Stomach (tissue), 8 donors: ENCODE measurements at regions not wholly inside any gene's neighbourhood (a gene's known extent, or its start where the extent isn't known, plus 50 kb on each side); places are given as distances from the start of the nearest gene placed in this dataset.

Experiments
- DNase-seq, 2 donors: peaks; one replicate each; pipeline versions ENCODE4 v3.0.0 to v3.0.0-alpha.2; 2013 to 2019
- H3K27ac ChIP-seq, 5 donors: fragments of 200-600 bp in 4 of 5; sonication (generic) in 4 of 5; one replicate each; pipeline ENCODE4 v1.5.1; 2013 to 2019; ENCODE audit warnings: mild to moderate bottlenecking in 1 of 5, moderate library complexity in 1 of 5
- H3K27me3 ChIP-seq, 3 donors: fragments of 200-600 bp; sonication (generic); one replicate each; pipeline ENCODE4 v1.5.1; 2017 to 2019; ENCODE audit warnings: mixed run types in 1 of 3
- H3K36me3 ChIP-seq, 4 donors: fragments of 200-600 bp; sonication (generic); 1 replicate in 3 of 4; 2 replicates in 1 of 4; pipeline ENCODE4 v1.5.1; 2016 to 2019
- H3K4me1 ChIP-seq, 4 donors: fragments of 200-600 bp; sonication (generic); one replicate each; pipeline ENCODE4 v1.5.1; 2016 to 2019
- H3K4me3 ChIP-seq, 4 donors: fragments of 200-600 bp; sonication (generic) in 3 of 4; one replicate each; pipeline ENCODE4 v1.5.1; 2016 to 2019; ENCODE audit warnings: mild to moderate bottlenecking in 1 of 4
- H3K9me3 ChIP-seq, 4 donors: fragments of 200-600 bp; sonication (generic); one replicate each; pipeline ENCODE4 v1.5.1; 2016 to 2019
- CTCF ChIP-seq, 7 experiments: fragments of 450-650 bp in 4 of 7; fragments of 200-600 bp in 3 of 7; sonication (generic) in 3 of 7; IDR thresholded peaks; one replicate each; pipeline ENCODE4 v1.5.1; 2016 to 2019; ENCODE audit warnings: antibody characterized with exemption in 7 of 7, control low read depth in 2 of 7, mild to moderate bottlenecking in 1 of 7
- EP300 ChIP-seq: sonication (generic); formaldehyde crosslinking; IDR thresholded peaks from one replicate; pipeline ENCODE4 v1.6.1; 2017; ENCODE audit warnings: antibody characterized with exemption
- POLR2A ChIP-seq, 4 donors: fragments of 450-650 bp; IDR thresholded peaks; one replicate each; pipeline ENCODE4 v1.6.1; 2016; ENCODE audit warnings: antibody characterized with exemption in 4 of 4, control low read depth in 2 of 4, mild to moderate bottlenecking in 1 of 4, moderate library complexity in 1 of 4
- POLR2AphosphoS5 ChIP-seq, 3 donors: sonication (generic); formaldehyde crosslinking; IDR thresholded peaks; one replicate each; pipeline ENCODE4 v1.6.1; 2016; ENCODE audit warnings: antibody characterized with exemption in 3 of 3
- WGBS, 5 donors: extraction: QIAGEN DNeasy Blood & Tissue Kit in 3 of 5; methylation state at CpG; one replicate each; pipeline versions ENCODE4 v1.1.5 to v1.1.7; 2013 to 2018; 5-methylcytosine and 5-hydroxymethylcytosine counted together
- intact Hi-C: fragments of 100-400 bp; cut with DNase I; formaldehyde crosslinking; loops from one replicate; pipeline ENCODE4 v1.15.1; 2023; ENCODE audit warnings: low total_unique reads
- donor health status: healthy with polysubstance abuse.
- donor health status: Bipolar disorder and iron deficiency.
- donor health status: healthy.

- H3K36me3 ChIP-seq = no peaks in the 10 kb centered on the region
- H3K27me3 ChIP-seq = no peaks in the 10 kb centered on the region
- H3K27ac ChIP-seq = no peak overlapping the region
- H3K4me1 ChIP-seq = no peaks in the 10 kb centered on the region
- no peaks in the 10 kb centered on the region for H3K9me3 ChIP-seq
- TF ChIP-seq POLR2AphosphoS5 (IDR thresholded peaks at IDR 0.05) = no peak
- TF ChIP-seq EP300 = no peak
- TF ChIP-seq POLR2A (IDR thresholded peaks at IDR 0.05) = no peak
- no peak for TF ChIP-seq CTCF (IDR thresholded peaks at IDR 0.05)
- intact Hi-C loops = no loop called here
- no peak for DNase-seq
- WGBS, 5 donors = 48 to 70% (median 56%) methylated on average over 3 of the region's 3 CpGs
- no peak overlapping the region for H3K4me3 ChIP-seq
Observed at GRCh38 chr1:208562151-208562960, 318.2 kb upstream of the PLXNA2 start.

GRCh38 chr1:208564466-208564865 lies 320.3 kb upstream of the PLXNA2 start:
- Histone ChIP-seq H3K36me3 (no peaks in the 10 kb centered on the region), H3K27ac (no peak overlapping the region), H3K4me3 (no peak overlapping the region), H3K4me1 (no peaks in the 10 kb centered on the region), H3K27me3 (no peaks in the 10 kb centered on the region), H3K9me3 (no peaks in the 10 kb centered on the region)
- no peak for DNase-seq
- TF ChIP-seq POLR2AphosphoS5 (IDR thresholded peaks at IDR 0.05) = no peak
- no peak for TF ChIP-seq EP300
- TF ChIP-seq CTCF (IDR thresholded peaks at IDR 0.05) = no peak
- TF ChIP-seq POLR2A (IDR thresholded peaks at IDR 0.05) = no peak
- 43 to 68% (median 59%) methylated on average over 3 of the region's 3 CpGs for WGBS, 5 donors
- intact Hi-C loops = no loop called here

DNA sequence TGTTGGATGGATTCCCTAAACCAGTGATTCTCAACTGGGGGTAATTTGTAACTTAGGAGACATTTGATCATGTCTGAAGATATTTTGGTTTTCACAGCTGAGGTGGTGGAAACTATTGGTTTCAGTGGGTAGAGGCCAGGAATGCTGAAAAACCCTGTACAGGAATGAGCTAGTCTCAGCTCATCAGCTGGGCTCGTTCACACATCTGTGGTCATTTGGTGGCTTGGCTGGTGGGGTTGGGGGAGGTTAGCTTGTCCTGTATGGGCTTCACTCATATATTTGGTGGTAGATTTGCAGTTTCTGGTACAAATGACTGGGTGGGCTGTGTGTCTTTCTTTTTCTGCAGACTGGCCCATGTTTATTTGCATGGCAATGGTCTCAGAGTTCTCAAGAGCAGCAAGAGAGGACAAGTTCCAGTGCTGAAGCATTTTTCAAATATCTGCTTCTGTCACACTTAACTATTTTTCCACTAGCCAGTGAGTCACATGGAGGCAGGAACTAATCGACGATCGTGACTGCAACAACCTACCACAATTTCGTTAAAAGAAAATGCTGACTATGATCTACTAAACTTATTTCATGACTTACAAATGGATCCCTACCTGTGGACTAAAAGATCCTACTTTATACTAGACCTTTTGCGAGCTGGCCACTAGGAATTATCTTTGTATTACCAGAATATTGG lies 321.7 kb upstream of the PLXNA2 start:
- 86 to 95% (median 91%) methylated on average over 6 of the region's 6 CpGs for WGBS, 5 donors
- no peak overlapping the region for H3K27ac ChIP-seq
- H3K36me3 ChIP-seq = no peaks in the 10 kb centered on the region
- intact Hi-C loops = no loop called here
- TF ChIP-seq CTCF (IDR thresholded peaks at IDR 0.05) (no peak), POLR2A (IDR thresholded peaks at IDR 0.05) (no peak), EP300 (no peak), POLR2AphosphoS5 (IDR thresholded peaks at IDR 0.05) (no peak)
- H3K9me3 ChIP-seq = peaks cover 0 to 9% (median 2%) of the 10 kb centered on the region in 4 donors
- no peak for DNase-seq
- H3K4me3 ChIP-seq = no peak overlapping the region
- H3K27me3 ChIP-seq = no peaks in the 10 kb centered on the region
- H3K4me1 ChIP-seq = no peaks in the 10 kb centered on the region

DNA sequence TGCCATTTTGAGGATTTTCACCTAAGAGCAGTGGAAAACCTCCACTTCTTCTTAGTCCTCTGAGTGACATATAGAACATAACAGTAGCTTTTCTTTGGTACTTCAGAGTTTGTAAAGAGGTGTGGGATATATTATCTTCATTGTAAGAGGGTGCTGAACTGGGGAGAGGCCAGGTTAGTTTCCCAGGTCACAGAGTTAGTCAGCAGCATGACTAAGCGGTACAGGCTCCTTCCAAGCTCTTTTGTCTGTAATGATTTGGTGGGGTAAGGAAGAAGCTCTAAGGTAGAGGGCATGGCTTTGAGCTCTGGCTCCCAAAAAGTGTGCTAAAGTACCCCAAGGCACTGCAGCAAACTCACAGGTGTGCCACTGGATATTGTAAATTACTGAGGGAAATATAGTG lies 325.0 kb upstream of the PLXNA2 start:
- TF ChIP-seq POLR2AphosphoS5 (IDR thresholded peaks at IDR 0.05) (no peak), EP300 (no peak), POLR2A (IDR thresholded peaks at IDR 0.05) (no peak), CTCF (IDR thresholded peaks at IDR 0.05) (no peak)
- 80 to 92% (median 87%) methylated on average over 1 of the region's 1 CpG for WGBS, 5 donors

More for the DNA sequence above, 325.0 kb upstream of the PLXNA2 start:
- Histone ChIP-seq H3K27ac (no peak overlapping the region), H3K27me3 (no peaks in the 10 kb centered on the region), H3K9me3 (peaks cover 0 to 9% (median 2%) of the 10 kb centered on the region in 4 donors), H3K36me3 (no peaks in the 10 kb centered on the region), H3K4me3 (no peak overlapping the region), H3K4me1 (no peaks in the 10 kb centered on the region)
- no peak for DNase-seq
- intact Hi-C loops = no loop called here
